Activated CD8-positive, alpha-beta T cell treated with anti-CD3 and anti-CD28 coated beads for 36 hours (primary cell): ENCODE measurements at regions not wholly inside any gene's neighbourhood (a gene's known extent, or its start where the extent isn't known, plus 50 kb on each side); places are given as distances from the start of the nearest gene placed in this dataset.
"Not testable (repeated sequence)": the region's sequence is repeated elsewhere in the genome, so short reads cannot be mapped to it uniquely, and the experiment has no call there.

Experiments
- ATAC-seq: fragments of 200-7000 bp; cut with Tn5 transposase; one replicate; pipeline ENCODE4 v1.10.0; 2021; ENCODE audit warnings: mild to moderate bottlenecking, moderate library complexity
- CTCF ChIA-PET: fragments of 350-600 bp; sonication (Branson Sonifier 250); formaldehyde crosslinking; loops from one replicate; lab custom pipeline; 2021; ENCODE audit warnings: antibody characterized with exemption; lab: Charles Lee
- POLR2A ChIA-PET: fragments of 350-600 bp; sonication (Branson Sonifier 250); formaldehyde crosslinking; loops from one replicate; lab custom pipeline; 2021; ENCODE audit warnings: antibody characterized with exemption; lab: Charles Lee
- DNase-seq: peaks from one replicate; pipeline ENCODE4 v3.0.0-alpha.2; 2020
- H3K27ac Mint-ChIP-seq: one replicate; pipeline ENCODE4 v1.8.0; 2021; ENCODE audit warnings: mild to moderate bottlenecking, mixed read lengths
- H3K27me3 Mint-ChIP-seq: one replicate; pipeline ENCODE4 v1.8.0; 2021; ENCODE audit warnings: mixed read lengths
- H3K36me3 Mint-ChIP-seq: one replicate; pipeline ENCODE4 v1.8.0; 2021; ENCODE audit warnings: low read depth, mixed read lengths
- H3K4me1 Mint-ChIP-seq: one replicate; pipeline ENCODE4 v1.8.0; 2021; ENCODE audit warnings: low read depth, mixed read lengths
- H3K4me3 Mint-ChIP-seq: one replicate; pipeline ENCODE4 v1.8.0; 2021; ENCODE audit warnings: mild to moderate bottlenecking, moderate library complexity, mixed read lengths
- H3K9me3 Mint-ChIP-seq: one replicate; pipeline ENCODE4 v1.8.0; 2021; ENCODE audit warnings: mixed read lengths
- CTCF ChIP-seq: fragments of 200-600 bp; IDR thresholded peaks from one replicate; pipeline ENCODE4 v1.8.0; 2022; ENCODE audit warnings: antibody characterized with exemption, mild to moderate bottlenecking
- intact Hi-C: fragments of 100-400 bp; cut with micrococcal nuclease; formaldehyde crosslinking; loops from one replicate; pipeline ENCODE4 v1.10.0; 2022

DNA sequence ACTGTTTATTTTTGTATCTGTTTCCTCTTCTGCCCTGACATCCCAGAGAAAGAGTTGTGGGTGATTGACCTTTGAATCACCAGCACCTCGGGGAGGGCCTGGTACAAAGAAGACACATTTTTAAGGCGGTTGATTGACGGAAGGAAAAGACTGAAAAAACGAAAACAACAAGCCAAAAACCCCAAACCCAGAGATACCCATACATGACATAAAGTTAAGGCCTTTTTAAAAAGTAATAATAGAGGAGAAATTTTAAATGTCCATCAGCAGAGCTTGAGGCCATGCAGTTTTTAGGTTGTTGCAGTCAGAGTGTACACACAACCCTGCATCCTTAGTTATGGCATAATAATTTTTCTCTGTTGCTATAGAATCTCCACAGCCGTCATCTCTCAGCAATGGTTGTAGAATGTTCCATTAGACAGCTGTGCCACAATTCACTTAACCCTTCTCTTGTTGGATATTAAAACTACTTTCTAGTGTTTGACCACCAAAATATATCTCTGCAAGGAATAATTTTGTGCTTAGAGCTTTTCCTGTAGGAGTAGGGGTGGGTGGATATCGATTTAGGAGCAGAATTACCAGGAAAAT lies 110.2 kb downstream of the GNL3L start:
- Mint-ChIP-seq H3K36me3 (peaks cover 2% of the 10 kb centered on the region), H3K4me1 (peaks cover 9% of the 10 kb centered on the region), H3K9me3 (peaks cover 5% of the 10 kb centered on the region), H3K27me3 (no peaks in the 10 kb centered on the region), H3K4me3 (peak overlapping the region; percentile 78), H3K27ac (peak overlapping the region; percentile 97)
- no peak for TF ChIP-seq CTCF
- intact Hi-C loops = no loop called here
- no peak for DNase-seq
- ATAC-seq = no peak
- ChIA-PET CTCF (interaction anchor here (1.0 to 1.4 kb wide), 3 partner anchors 9 to 416 kb away, joined by 3 to 5 read pairs (median 4); no protein-coding TSS in a partner anchor), POLR2A (interaction anchor here (0.7 to 2.2 kb wide), 6 partner anchors 9 to 457 kb away, joined by 3 to 11 read pairs (median 3); partner anchors contain the start of gene FAM120C)

- Mint-ChIP-seq H3K36me3 (no peaks in the 10 kb centered on the region), H3K9me3 (peaks cover 2% of the 10 kb centered on the region), H3K4me3 (peak overlapping the region; percentile 78), H3K27ac (peak overlapping the region; percentile 97), H3K27me3 (no peaks in the 10 kb centered on the region), H3K4me1 (peaks cover 9% of the 10 kb centered on the region)
- intact Hi-C loops = no loop called here
- POLR2A ChIA-PET = interaction anchor here (0.8 kb wide), 1 partner anchor 110 kb away, joined by 3 read pairs; no protein-coding TSS in a partner anchor
- TF ChIP-seq CTCF = no peak
- no peak for DNase-seq
- ATAC-seq = no peak
- CTCF ChIA-PET = interaction anchor here (1.4 kb wide), 1 partner anchor 8 kb away, joined by 5 read pairs; no protein-coding TSS in a partner anchor
Measured at GRCh38 chrX:54640736-54641135, 110.7 kb downstream of the GNL3L start.

DNA sequence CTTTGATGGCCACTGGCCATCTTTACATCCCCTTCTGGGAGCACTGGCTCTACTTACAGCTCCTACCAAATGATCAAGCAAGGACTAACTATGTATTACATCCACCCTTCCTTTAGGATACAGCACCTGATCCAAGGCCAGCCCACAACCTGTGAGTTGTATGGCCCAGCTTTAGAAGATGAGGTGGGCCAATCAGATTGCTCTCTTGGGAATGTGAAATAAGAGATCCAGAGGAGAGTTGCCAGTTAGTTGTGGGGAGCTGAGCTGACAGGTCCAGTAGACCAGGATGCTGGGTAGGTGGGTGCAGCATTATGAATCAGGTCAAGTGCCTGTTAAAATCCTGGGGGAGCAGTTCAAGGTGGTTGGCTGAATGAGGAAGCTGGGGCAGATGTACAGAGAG lies 111.5 kb downstream of the GNL3L start:
- POLR2A ChIA-PET = no interaction called here
- peaks cover 9% of the 10 kb centered on the region for H3K4me1 Mint-ChIP-seq
- intact Hi-C loops = no loop called here
- peak overlapping the region; percentile 24 for H3K27ac Mint-ChIP-seq
- DNase-seq (no peak), ATAC-seq (no peak)
- no peaks in the 10 kb centered on the region for H3K36me3 Mint-ChIP-seq
- no peak for TF ChIP-seq CTCF
- H3K27me3 Mint-ChIP-seq = no peaks in the 10 kb centered on the region
- CTCF ChIA-PET = interaction anchor here (0.7 to 1.4 kb wide), 2 partner anchors 9 to 416 kb away, joined by 3 to 4 read pairs; no protein-coding TSS in a partner anchor
- H3K9me3 Mint-ChIP-seq = no peaks in the 10 kb centered on the region
- H3K4me3 Mint-ChIP-seq = no peak overlapping the region

DNA sequence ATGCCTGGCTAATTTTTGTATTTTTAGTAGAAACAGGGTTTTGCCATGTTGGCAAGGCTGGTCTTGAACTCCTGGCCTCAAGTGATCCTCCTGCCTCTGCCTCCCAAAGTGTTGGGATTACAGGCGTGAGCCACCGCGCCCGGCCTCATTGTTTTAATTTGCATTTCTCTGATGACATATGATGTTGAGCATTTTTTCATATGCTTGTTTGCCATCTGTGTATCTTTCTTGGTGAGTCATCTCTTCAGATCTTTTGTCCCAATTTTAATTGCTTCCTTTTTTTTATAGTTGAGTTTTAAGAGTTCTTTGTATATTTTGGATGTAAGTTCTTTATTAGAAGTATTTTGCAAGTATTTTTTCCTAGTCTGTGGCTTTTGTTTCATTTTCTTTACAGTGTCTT lies 117.6 kb downstream of the GNL3L start:
- H3K9me3 Mint-ChIP-seq, POLR2A ChIA-PET, H3K27me3 Mint-ChIP-seq: not testable (repeated sequence)

DNA sequence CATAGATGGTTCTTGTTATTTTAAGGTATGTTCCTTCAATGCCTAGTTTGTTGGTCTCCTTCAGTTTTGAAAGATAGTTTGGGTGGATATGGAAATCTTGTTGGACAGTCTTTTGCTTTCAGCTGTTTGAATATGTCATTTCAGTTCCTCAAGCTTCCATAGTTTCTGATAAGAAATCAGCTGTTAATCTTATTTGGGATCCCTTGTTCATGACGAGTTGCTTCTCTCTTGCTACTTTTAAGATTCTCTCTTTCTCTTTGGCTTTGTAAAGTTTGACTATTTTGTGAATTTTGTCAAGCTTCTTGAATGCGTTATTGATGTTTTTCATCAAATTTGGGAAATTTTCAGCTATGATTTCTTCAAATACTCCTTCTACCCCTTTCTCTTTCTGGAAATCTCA lies 129.5 kb downstream of the GNL3L start:
- DNase-seq (no peak), ATAC-seq (no peak)
- ChIA-PET POLR2A (no interaction called here), CTCF (no interaction called here)
- H3K27me3 Mint-ChIP-seq = no peaks in the 10 kb centered on the region
- no peak overlapping the region for H3K4me3 Mint-ChIP-seq
- TF ChIP-seq CTCF = no peak
- H3K9me3 Mint-ChIP-seq = peaks cover 6% of the 10 kb centered on the region
- H3K27ac Mint-ChIP-seq = no peak overlapping the region
- H3K36me3 Mint-ChIP-seq = no peaks in the 10 kb centered on the region
- H3K4me1 Mint-ChIP-seq = no peaks in the 10 kb centered on the region
- intact Hi-C loops = no loop called here

More for the DNA sequence above, 117.6 kb downstream of the GNL3L start:
- H3K27ac Mint-ChIP-seq, intact Hi-C loops, H3K36me3 Mint-ChIP-seq, H3K4me3 Mint-ChIP-seq, H3K4me1 Mint-ChIP-seq, DNase-seq, CTCF ChIA-PET, ATAC-seq: not testable (repeated sequence)
